Neural crest cell (in vitro differentiated cells): ENCODE measurements at regions not wholly inside any gene's neighbourhood (a gene's known extent, or its start where the extent isn't known, plus 50 kb on each side); places are given as distances from the start of the nearest gene placed in this dataset.
"Not testable (repeated sequence)": the region's sequence is repeated elsewhere in the genome, so short reads cannot be mapped to it uniquely, and the experiment has no call there.

Experiments used
- DNase-seq: peaks from one replicate; pipeline ENCODE4 v3.0.0; 2021; ENCODE audit warnings: low read depth, mixed read lengths, low spot score
- H3K27ac Mint-ChIP-seq: one replicate; pipeline ENCODE4 v1.8.0; 2021; ENCODE audit warnings: mild to moderate bottlenecking, mixed read lengths; ENCODE audit not compliant: unreplicated experiment
- H3K27me3 Mint-ChIP-seq: 2 replicates; pipeline ENCODE4 v1.8.0; 2021; ENCODE audit warnings: low read depth, mild to moderate bottlenecking, mixed read lengths
- H3K36me3 Mint-ChIP-seq: 2 replicates; pipeline ENCODE4 v1.8.0; 2021; ENCODE audit warnings: low read depth, mild to moderate bottlenecking, mixed read lengths
- H3K4me1 Mint-ChIP-seq: 2 replicates; pipeline ENCODE4 v1.8.0; 2021; ENCODE audit warnings: mixed read lengths
- H3K4me3 Mint-ChIP-seq: one replicate; pipeline ENCODE4 v1.8.0; 2021; ENCODE audit warnings: mild to moderate bottlenecking, mixed read lengths
- H3K9me3 Mint-ChIP-seq: 2 replicates; pipeline ENCODE4 v1.8.0; 2021; ENCODE audit warnings: mixed read lengths
- CTCF ChIP-seq: fragments of 200-600 bp; sonication (generic); conservative IDR thresholded peaks from 2 replicates; pipeline ENCODE4 v1.5.0; 2021; ENCODE audit warnings: antibody characterized with exemption, mild to moderate bottlenecking

DNA sequence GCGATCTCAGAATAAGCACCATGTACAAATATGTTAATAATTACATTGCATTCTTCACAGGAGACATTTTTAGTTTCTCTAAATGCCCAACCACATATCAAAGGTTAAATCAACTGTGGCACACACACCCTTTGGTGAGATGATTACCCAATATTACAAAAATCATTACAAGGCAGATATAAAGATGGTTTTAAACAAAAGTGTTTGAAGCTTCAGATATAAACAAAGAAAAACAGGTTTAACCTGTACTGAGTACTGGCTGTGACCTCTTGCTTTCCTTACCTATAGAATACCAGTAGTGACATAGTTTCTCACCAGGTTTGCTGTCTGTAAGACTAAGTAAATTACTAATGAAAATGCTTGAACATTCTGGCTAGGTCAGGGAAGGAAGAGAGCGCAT, 360.0 kb upstream of the IGFBP3 start:
- peaks cover 10% of the 10 kb centered on the region for H3K9me3 Mint-ChIP-seq
- TF ChIP-seq CTCF, result no peak
- no peak overlapping the region for H3K4me3 Mint-ChIP-seq
- no peak for DNase-seq
- no peak overlapping the region for H3K27ac Mint-ChIP-seq
- H3K4me1 Mint-ChIP-seq, result peaks cover 55% of the 10 kb centered on the region
- peaks cover 8% of the 10 kb centered on the region for H3K36me3 Mint-ChIP-seq
- H3K27me3 Mint-ChIP-seq, result no peaks in the 10 kb centered on the region

GRCh38 chr7:46279290-46279689, 358.2 kb upstream of the IGFBP3 start:
- DNase-seq, result no peak
- H3K4me1 Mint-ChIP-seq, result peaks cover 37% of the 10 kb centered on the region
- no peaks in the 10 kb centered on the region for H3K27me3 Mint-ChIP-seq
- H3K4me3 Mint-ChIP-seq, result no peak overlapping the region
- no peak for TF ChIP-seq CTCF
- H3K27ac Mint-ChIP-seq, result no peak overlapping the region
- peaks cover 8% of the 10 kb centered on the region for H3K36me3 Mint-ChIP-seq
- peaks cover 10% of the 10 kb centered on the region for H3K9me3 Mint-ChIP-seq

GRCh38 chr7:46264646-46265045, 343.6 kb upstream of the IGFBP3 start:
- DNase-seq, result no peak
- Mint-ChIP-seq H3K4me1 (peaks cover 7% of the 10 kb centered on the region), H3K36me3 (peaks cover 18% of the 10 kb centered on the region), H3K4me3 (no peak overlapping the region), H3K27me3 (no peaks in the 10 kb centered on the region), H3K27ac (no peak overlapping the region), H3K9me3 (peaks cover 14% of the 10 kb centered on the region)
- TF ChIP-seq CTCF, result no peak

DNA sequence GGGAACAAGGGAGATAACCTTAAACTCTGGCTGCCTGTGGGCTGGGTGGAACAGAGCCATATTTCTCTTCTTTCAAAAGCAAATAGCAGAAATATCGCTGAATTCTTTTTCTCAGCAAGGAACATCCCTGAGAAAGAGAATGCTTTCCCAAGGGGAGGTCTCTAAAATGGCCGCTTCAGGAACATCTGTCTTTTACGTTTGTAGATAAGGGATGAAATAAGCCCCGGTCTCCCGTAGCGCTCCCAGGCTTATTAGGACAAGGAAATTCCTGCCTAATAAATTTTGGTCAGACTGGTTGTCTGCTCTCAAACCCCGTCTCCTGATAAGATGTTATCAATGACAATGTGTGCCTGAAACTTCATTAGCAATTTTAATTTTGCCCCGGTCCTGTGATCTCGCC, 340.6 kb upstream of the IGFBP3 start:
- not testable (repeated sequence) for H3K27me3 Mint-ChIP-seq, DNase-seq, H3K27ac Mint-ChIP-seq, H3K4me3 Mint-ChIP-seq, H3K4me1 Mint-ChIP-seq
- H3K36me3 Mint-ChIP-seq, result peaks cover 20% of the 10 kb centered on the region
- H3K9me3 Mint-ChIP-seq, result peaks cover 24% of the 10 kb centered on the region

GRCh38 chr7:46259947-46260346, 338.9 kb upstream of the IGFBP3 start:
- no peak for DNase-seq
- Mint-ChIP-seq H3K27ac (no peak overlapping the region), H3K27me3 (no peaks in the 10 kb centered on the region), H3K4me3 (no peak overlapping the region), H3K9me3 (peaks cover 28% of the 10 kb centered on the region), H3K4me1 (no peaks in the 10 kb centered on the region), H3K36me3 (peaks cover 24% of the 10 kb centered on the region)
- no peak for TF ChIP-seq CTCF

GRCh38 chr7:46257761-46258448, 336.8 kb upstream of the IGFBP3 start:
- Mint-ChIP-seq H3K9me3 (peaks cover 34% of the 10 kb centered on the region), H3K4me3 (no peak overlapping the region), H3K27me3 (no peaks in the 10 kb centered on the region), H3K27ac (no peak overlapping the region), H3K4me1 (no peaks in the 10 kb centered on the region), H3K36me3 (peaks cover 24% of the 10 kb centered on the region)
- DNase-seq, result no peak
- TF ChIP-seq CTCF, result no peak
